ENCODE measurements at regions not wholly inside any gene's neighbourhood (a gene's known extent, or its start where the extent isn't known, plus 50 kb on each side); places are given as distances from the start of the nearest gene placed in this dataset.
"Not testable (repeated sequence)": the region's sequence is repeated elsewhere in the genome, so short reads cannot be mapped to it uniquely, and the experiment has no call there.

DNA sequence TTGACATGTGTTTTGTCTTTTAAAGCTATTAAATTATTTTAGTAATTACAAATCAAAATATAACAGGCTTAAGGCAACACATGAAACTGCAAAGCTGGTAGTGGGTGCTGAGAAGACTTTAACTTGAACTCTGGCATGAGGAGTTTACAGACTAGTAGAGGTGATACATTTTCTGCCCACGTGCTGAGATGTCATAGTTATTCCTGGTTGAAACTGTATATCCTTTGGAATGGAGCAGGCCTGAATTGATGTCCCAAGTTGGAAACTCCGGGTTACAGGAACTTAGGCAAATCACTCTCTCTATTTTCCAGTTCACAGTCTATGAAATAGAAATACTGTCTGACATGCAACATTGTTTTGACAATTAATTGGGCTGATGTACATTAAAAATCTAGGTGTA lies 177.1 kb upstream of the NOL4 start:
- DNase-seq (ENCODE audit: low read depth), result no peak
- TF ChIP-seq, protein P1, sequence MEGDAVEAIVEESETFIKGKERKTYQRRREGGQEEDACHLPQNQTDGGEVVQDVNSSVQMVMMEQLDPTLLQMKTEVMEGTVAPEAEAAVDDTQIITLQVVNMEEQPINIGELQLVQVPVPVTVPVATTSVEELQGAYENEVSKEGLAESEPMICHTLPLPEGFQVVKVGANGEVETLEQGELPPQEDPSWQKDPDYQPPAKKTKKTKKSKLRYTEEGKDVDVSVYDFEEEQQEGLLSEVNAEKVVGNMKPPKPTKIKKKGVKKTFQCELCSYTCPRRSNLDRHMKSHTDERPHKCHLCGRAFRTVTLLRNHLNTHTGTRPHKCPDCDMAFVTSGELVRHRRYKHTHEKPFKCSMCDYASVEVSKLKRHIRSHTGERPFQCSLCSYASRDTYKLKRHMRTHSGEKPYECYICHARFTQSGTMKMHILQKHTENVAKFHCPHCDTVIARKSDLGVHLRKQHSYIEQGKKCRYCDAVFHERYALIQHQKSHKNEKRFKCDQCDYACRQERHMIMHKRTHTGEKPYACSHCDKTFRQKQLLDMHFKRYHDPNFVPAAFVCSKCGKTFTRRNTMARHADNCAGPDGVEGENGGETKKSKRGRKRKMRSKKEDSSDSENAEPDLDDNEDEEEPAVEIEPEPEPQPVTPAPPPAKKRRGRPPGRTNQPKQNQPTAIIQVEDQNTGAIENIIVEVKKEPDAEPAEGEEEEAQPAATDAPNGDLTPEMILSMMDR (IDR thresholded peaks at IDR 0.05; ENCODE audit: low read depth, low read length, missing control alignments), result no peak
- H3K4me3 ChIP-seq (ENCODE audit: low read depth, low read length), result no peak overlapping the region

GRCh38 chr18:34407471-34407870 lies 182.8 kb upstream of the NOL4 start:
- H3K4me3 ChIP-seq (ENCODE audit: low read depth, low read length); DNase-seq (ENCODE audit: low read depth): not testable (repeated sequence)

DNA sequence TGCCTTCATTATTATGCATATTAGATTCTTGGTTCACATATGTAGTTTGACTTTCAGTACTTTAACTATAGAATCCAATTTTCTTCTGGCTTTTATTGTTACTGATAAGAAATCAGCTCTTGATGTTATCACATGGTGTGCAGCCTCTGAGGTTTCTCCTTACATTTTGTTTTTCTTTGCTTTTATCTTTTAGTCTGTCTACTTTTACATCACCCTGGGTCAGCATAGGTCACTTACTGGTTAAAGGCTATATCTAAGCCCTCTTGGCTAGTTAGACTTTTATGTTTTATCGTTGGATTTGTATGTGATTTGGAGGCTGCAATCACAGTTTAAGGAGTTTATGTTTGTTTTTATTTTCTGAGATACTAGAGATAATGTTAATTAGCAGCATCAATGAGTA lies 187.2 kb upstream of the NOL4 start:
- TF ChIP-seq, protein P1 (IDR thresholded peaks at IDR 0.05; ENCODE audit: low read depth, low read length, missing control alignments), result no peak

GRCh38 chr18:34431042-34431441 lies 206.3 kb upstream of the NOL4 start:
- H3K4me3 ChIP-seq (ENCODE audit: low read depth, low read length), result no peak overlapping the region
- no peak for DNase-seq (ENCODE audit: low read depth)
- TF ChIP-seq, protein P1 (IDR thresholded peaks at IDR 0.05; ENCODE audit: low read depth, low read length, missing control alignments), result no peak

More for the DNA sequence above, 187.2 kb upstream of the NOL4 start:
- H3K4me3 ChIP-seq (ENCODE audit: low read depth, low read length), result no peak overlapping the region
- DNase-seq (ENCODE audit: low read depth), result no peak

- DNase-seq (ENCODE audit: low read depth), result no peak
- TF ChIP-seq, protein P1 (IDR thresholded peaks at IDR 0.05; ENCODE audit: low read depth, low read length, missing control alignments), result no peak
- no peak overlapping the region for H3K4me3 ChIP-seq (ENCODE audit: low read depth, low read length)
Measured at GRCh38 chr18:34444622-34445021, 219.9 kb upstream of the NOL4 start.

GRCh38 chr18:34448662-34449061 lies 223.9 kb upstream of the NOL4 start:
- no peak overlapping the region for H3K4me3 ChIP-seq (ENCODE audit: low read depth, low read length)
- TF ChIP-seq, protein P1 (IDR thresholded peaks at IDR 0.05; ENCODE audit: low read depth, low read length, missing control alignments), result no peak
- no peak for DNase-seq (ENCODE audit: low read depth)

GRCh38 chr18:34457761-34458160 lies 233.0 kb upstream of the NOL4 start:
- H3K4me3 ChIP-seq (ENCODE audit: low read depth, low read length), result no peak overlapping the region
- TF ChIP-seq, protein P1 (IDR thresholded peaks at IDR 0.05; ENCODE audit: low read depth, low read length, missing control alignments), result no peak
- DNase-seq (ENCODE audit: low read depth), result no peak
